Heart left ventricle (tissue), 13 donors: ENCODE measurements at regions not wholly inside any gene's neighbourhood (a gene's known extent, or its start where the extent isn't known, plus 50 kb on each side); places are given as distances from the start of the nearest gene placed in this dataset.

Source experiments
- POLR2A ChIP-seq, 2 donors: fragments of 450-650 bp; IDR thresholded peaks; one replicate each; pipeline ENCODE4 v1.6.1; 2017; ENCODE audit warnings: antibody characterized with exemption in 2 of 2, mild to moderate bottlenecking in 2 of 2, moderate library complexity in 2 of 2
- TF ChIP-seq, protein P1 (sequence below), 12 donors: fragments of 200-600 bp; sonication (generic) in 4 of 12; IDR thresholded peaks; one replicate each; pipeline versions ENCODE4 v1.5.0 to v1.8.0; 2018 to 2022; ENCODE audit warnings: antibody characterized with exemption in 12 of 12, mild to moderate bottlenecking in 5 of 12
- donor health status: ischemic (EF 13 %, LVEDD 7.1; RV severe dilation, severe dysfunction).
- donor health status: DM: no; HTN: yes; CAD: no.
- donor health status: DM: no; HTN: no; CAD: no.
- donor health status: ischemic (EF 25% LVEDD 6.9; RV normal size, moderate dysfunction).
- donor health status: ischemic (EF 25% LVEDD 5.7; RV mildly dilated, moderate dysfunction).
- donor health status: ischemic (EF 35%, LVEDD 5.7; RV mildly dilated, moderate dysfunction).
- donor health status: nonischemic (EF 11% LVEDD 7.7; RV severe dilation, severe dysfunction).
- donor health status: DM: yes; HTN: yes; CAD: no.
- donor health status: PGD.
- donor health status: ischemic (EF 29% LVEDD 5.4; RV normal size, mild dysfunction).
- donor health status: nonischemic (EF 23%, LVEDD 6.1; RV moderate dilation, normal function).

- TF ChIP-seq POLR2A (IDR thresholded peaks at IDR 0.05) = no peak
- TF ChIP-seq, protein P1, sequence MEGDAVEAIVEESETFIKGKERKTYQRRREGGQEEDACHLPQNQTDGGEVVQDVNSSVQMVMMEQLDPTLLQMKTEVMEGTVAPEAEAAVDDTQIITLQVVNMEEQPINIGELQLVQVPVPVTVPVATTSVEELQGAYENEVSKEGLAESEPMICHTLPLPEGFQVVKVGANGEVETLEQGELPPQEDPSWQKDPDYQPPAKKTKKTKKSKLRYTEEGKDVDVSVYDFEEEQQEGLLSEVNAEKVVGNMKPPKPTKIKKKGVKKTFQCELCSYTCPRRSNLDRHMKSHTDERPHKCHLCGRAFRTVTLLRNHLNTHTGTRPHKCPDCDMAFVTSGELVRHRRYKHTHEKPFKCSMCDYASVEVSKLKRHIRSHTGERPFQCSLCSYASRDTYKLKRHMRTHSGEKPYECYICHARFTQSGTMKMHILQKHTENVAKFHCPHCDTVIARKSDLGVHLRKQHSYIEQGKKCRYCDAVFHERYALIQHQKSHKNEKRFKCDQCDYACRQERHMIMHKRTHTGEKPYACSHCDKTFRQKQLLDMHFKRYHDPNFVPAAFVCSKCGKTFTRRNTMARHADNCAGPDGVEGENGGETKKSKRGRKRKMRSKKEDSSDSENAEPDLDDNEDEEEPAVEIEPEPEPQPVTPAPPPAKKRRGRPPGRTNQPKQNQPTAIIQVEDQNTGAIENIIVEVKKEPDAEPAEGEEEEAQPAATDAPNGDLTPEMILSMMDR (IDR thresholded peaks at IDR 0.05) = no peak
These were observed 58.5 kb upstream of the RMST start for GRCh38 chr12:97404093-97404492.
